Osteocyte (in vitro differentiated cells): ENCODE measurements at regions not wholly inside any gene's neighbourhood (a gene's known extent, or its start where the extent isn't known, plus 50 kb on each side); places are given as distances from the start of the nearest gene placed in this dataset.

Source experiments
- DNase-seq: peaks from one replicate; pipeline ENCODE4 v3.0.0; 2021; ENCODE audit warnings: mixed read lengths; ENCODE audit not compliant: unreplicated experiment; ENCODE audit errors: extremely low spot score
- H3K27ac Mint-ChIP-seq: one replicate; pipeline ENCODE4 v1.8.0; 2021; ENCODE audit warnings: mild to moderate bottlenecking, mixed read lengths; ENCODE audit not compliant: unreplicated experiment
- H3K27me3 Mint-ChIP-seq: one replicate; pipeline ENCODE4 v1.8.0; 2021; ENCODE audit warnings: mixed read lengths; ENCODE audit not compliant: unreplicated experiment
- H3K36me3 Mint-ChIP-seq: one replicate; pipeline ENCODE4 v1.8.0; 2021; ENCODE audit warnings: mixed read lengths; ENCODE audit not compliant: unreplicated experiment
- H3K4me1 Mint-ChIP-seq: one replicate; pipeline ENCODE4 v1.8.0; 2021; ENCODE audit warnings: mixed read lengths; ENCODE audit not compliant: unreplicated experiment
- H3K4me3 Mint-ChIP-seq: one replicate; pipeline ENCODE4 v1.8.0; 2021; ENCODE audit warnings: mild to moderate bottlenecking, moderate library complexity, mixed read lengths; ENCODE audit not compliant: unreplicated experiment
- H3K9me3 Mint-ChIP-seq: one replicate; pipeline ENCODE4 v1.8.0; 2021; ENCODE audit warnings: mixed read lengths; ENCODE audit not compliant: unreplicated experiment
- TF ChIP-seq, protein P1 (sequence below): fragments of 200-600 bp; sonication (generic); IDR thresholded peaks from 2 replicates; pipeline ENCODE4 v1.5.0; 2021; ENCODE audit warnings: antibody characterized with exemption, mild to moderate bottlenecking, moderate library complexity

DNA sequence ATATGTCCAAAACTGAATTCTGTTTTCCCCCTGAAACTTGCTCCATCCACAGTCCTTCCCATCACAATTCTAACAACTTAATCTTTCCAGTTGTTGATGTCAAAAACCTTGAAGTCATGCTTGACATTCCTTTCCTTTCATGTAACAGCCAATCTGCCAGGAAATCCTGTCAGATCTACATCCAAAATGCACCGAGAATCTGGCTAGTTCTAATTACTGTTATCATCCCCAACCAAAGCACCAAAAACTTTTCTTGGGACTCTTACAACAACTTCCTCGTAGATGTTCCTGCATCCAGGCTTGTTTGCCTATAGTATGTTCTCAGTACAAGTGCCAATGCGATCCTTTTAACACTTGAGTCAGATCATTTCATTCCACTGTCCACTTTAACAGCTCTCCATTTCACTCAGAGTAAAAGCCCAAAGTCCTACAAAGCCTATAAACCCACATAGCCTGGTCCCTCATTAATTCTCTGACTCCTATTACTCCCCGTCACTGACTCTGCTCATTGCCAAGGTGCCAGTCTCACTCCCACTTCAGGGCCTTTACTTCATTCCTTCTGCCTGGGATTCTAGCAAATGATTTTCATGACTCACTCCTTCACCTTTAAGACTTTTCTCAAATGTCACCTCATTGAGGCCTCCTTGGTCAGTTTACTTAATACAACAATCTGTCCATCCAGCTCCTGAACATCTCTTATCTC is 493.2 kb upstream of the NFIA start:
- Mint-ChIP-seq H3K27ac (no peak overlapping the region), H3K9me3 (peaks cover 9% of the 10 kb centered on the region)
- DNase-seq: no peak

DNA sequence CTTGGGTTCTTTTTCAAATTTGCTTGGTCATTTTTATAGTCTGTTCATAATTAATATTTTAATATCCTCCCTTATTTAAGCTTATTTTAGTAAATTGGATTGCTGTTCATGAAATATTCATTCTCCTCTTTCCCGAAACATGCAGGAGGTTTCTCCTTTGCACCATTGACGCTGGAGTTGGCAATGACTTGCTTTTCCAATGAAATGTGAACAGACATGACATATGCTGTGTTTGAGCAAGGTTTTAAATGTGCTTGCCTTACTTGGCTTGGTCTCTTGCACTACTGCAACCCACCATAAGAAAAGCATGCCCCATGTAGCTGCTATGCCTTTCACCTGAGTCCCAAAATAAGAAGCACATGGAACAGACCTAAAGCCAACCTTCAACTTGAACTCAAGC is 498.0 kb upstream of the NFIA start:
- H3K27me3 Mint-ChIP-seq: no peaks in the 10 kb centered on the region
- peaks cover 22% of the 10 kb centered on the region for H3K9me3 Mint-ChIP-seq
- no peak overlapping the region for H3K27ac Mint-ChIP-seq
- TF ChIP-seq, protein P1, sequence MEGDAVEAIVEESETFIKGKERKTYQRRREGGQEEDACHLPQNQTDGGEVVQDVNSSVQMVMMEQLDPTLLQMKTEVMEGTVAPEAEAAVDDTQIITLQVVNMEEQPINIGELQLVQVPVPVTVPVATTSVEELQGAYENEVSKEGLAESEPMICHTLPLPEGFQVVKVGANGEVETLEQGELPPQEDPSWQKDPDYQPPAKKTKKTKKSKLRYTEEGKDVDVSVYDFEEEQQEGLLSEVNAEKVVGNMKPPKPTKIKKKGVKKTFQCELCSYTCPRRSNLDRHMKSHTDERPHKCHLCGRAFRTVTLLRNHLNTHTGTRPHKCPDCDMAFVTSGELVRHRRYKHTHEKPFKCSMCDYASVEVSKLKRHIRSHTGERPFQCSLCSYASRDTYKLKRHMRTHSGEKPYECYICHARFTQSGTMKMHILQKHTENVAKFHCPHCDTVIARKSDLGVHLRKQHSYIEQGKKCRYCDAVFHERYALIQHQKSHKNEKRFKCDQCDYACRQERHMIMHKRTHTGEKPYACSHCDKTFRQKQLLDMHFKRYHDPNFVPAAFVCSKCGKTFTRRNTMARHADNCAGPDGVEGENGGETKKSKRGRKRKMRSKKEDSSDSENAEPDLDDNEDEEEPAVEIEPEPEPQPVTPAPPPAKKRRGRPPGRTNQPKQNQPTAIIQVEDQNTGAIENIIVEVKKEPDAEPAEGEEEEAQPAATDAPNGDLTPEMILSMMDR: no peak
- no peak overlapping the region for H3K4me3 Mint-ChIP-seq
- peaks cover 14% of the 10 kb centered on the region for H3K36me3 Mint-ChIP-seq
- peaks cover 3% of the 10 kb centered on the region for H3K4me1 Mint-ChIP-seq
- DNase-seq: no peak

More for the DNA sequence above, 493.2 kb upstream of the NFIA start:
- H3K4me1 Mint-ChIP-seq: no peaks in the 10 kb centered on the region
- H3K36me3 Mint-ChIP-seq: peaks cover 6% of the 10 kb centered on the region
- H3K27me3 Mint-ChIP-seq: no peaks in the 10 kb centered on the region
- TF ChIP-seq, protein P1: no peak
- H3K4me3 Mint-ChIP-seq: no peak overlapping the region

DNA sequence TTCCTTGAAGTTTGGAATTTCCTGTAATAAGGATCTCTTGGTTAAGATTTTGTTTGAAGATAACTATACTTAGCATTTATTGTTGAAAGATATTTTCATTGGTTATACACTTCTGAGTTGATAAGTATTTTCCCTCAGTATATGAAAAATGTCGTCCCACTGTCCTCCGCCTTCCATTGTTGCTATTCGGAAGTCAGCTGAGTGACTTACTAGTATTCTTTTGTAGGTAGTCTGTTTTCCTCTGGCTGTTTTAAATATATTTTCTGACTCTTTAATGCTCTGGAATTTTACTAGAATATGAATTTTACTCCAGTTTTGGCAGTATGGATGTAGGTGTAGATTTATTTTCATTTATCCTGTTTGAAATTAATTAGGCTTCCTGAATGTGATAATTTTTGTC is 498.7 kb upstream of the NFIA start:
- no peak overlapping the region for H3K27ac Mint-ChIP-seq
- no peak for DNase-seq

DNA sequence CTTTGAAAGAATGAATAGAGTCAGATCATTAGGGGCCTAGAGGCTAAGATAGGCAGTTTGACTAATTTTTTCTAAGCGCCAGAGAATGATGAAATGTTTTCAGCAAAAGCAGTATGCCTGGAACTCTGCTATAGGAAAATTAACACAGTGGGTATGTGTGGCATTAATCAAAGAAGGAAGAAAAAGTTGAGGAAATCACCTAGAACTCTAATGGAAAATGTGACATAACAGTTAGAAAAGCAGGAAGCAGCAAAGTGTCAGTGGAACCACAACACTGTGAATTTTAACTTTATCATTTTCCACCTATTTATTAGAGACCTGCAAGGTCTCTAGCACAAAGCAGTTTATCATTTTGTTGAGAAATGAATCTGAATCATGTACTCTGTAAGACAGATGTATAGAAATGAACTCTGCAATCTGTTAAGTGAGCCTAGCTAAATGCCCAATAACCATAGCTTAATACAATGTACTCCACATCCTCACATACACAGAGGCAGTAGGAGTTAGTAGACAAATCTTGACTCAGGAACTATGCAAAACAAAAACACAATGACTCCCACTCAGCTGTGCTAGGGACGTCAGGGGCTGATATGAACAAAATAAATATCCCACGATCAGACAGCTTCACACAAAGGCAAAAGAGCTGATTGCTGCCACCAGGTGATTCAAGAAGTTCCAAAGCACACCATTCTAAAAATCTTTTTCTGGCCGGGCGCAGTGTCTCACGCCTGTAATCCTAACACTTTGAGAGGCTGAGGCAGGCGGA is 500.7 kb upstream of the NFIA start:
- peaks cover 22% of the 10 kb centered on the region for H3K9me3 Mint-ChIP-seq
- DNase-seq: no peak
- no peak overlapping the region for H3K27ac Mint-ChIP-seq
- H3K27me3 Mint-ChIP-seq: no peaks in the 10 kb centered on the region
- H3K4me3 Mint-ChIP-seq: no peak overlapping the region
- H3K4me1 Mint-ChIP-seq: peaks cover 3% of the 10 kb centered on the region
- H3K36me3 Mint-ChIP-seq: peaks cover 14% of the 10 kb centered on the region
- TF ChIP-seq, protein P1: no peak

More for the DNA sequence above, 498.7 kb upstream of the NFIA start:
- TF ChIP-seq, protein P1: no peak
- no peaks in the 10 kb centered on the region for H3K27me3 Mint-ChIP-seq
- peaks cover 14% of the 10 kb centered on the region for H3K36me3 Mint-ChIP-seq
- H3K9me3 Mint-ChIP-seq: peaks cover 22% of the 10 kb centered on the region
- H3K4me3 Mint-ChIP-seq: no peak overlapping the region
- H3K4me1 Mint-ChIP-seq: peaks cover 3% of the 10 kb centered on the region

DNA sequence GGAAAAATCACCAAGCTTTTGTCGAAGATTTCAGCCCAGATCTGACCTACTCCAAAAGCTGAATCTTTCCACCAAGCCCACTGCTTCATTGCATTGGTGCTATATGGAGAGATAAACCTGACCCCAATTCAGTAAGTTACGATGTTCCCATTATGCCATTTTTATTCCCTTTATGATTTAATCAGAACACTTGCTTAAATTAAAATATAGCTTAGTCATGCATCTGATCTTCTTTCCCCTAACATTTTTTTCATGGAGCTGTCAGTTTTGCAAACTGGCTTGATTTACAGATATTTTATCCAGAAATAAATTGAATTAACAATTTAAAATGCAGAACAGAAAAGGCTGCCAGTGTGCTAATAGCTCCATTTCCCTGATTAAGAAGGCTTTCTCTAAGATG is 503.5 kb upstream of the C1orf87 start:
- Mint-ChIP-seq H3K27me3 (no peaks in the 10 kb centered on the region), H3K9me3 (peaks cover 3% of the 10 kb centered on the region), H3K36me3 (no peaks in the 10 kb centered on the region), H3K27ac (no peak overlapping the region), H3K4me3 (no peak overlapping the region), H3K4me1 (peaks cover 33% of the 10 kb centered on the region)
- no peak for DNase-seq
- TF ChIP-seq, protein P1: no peak
